B cell (primary cell): ENCODE measurements at regions not wholly inside any gene's neighbourhood (a gene's known extent, or its start where the extent isn't known, plus 50 kb on each side); places are given as distances from the start of the nearest gene placed in this dataset.

Experiments
- EZH2 ChIP-seq: IDR thresholded peaks from 2 replicates; pipeline ENCODE4 v1.6.1; 2012; ENCODE audit warnings: borderline replicate concordance, low read depth, mild to moderate bottlenecking, moderate library complexity, low read length; ENCODE audit not compliant: insufficient read depth, poor library complexity, severe bottlenecking
- TF ChIP-seq, protein P1 (sequence below): fragments of 200-600 bp; IDR thresholded peaks from one replicate; pipeline ENCODE4 v1.8.0; 2022; ENCODE audit warnings: antibody characterized with exemption, mild to moderate bottlenecking

- TF ChIP-seq EZH2, result no peak
- TF ChIP-seq, protein P1, sequence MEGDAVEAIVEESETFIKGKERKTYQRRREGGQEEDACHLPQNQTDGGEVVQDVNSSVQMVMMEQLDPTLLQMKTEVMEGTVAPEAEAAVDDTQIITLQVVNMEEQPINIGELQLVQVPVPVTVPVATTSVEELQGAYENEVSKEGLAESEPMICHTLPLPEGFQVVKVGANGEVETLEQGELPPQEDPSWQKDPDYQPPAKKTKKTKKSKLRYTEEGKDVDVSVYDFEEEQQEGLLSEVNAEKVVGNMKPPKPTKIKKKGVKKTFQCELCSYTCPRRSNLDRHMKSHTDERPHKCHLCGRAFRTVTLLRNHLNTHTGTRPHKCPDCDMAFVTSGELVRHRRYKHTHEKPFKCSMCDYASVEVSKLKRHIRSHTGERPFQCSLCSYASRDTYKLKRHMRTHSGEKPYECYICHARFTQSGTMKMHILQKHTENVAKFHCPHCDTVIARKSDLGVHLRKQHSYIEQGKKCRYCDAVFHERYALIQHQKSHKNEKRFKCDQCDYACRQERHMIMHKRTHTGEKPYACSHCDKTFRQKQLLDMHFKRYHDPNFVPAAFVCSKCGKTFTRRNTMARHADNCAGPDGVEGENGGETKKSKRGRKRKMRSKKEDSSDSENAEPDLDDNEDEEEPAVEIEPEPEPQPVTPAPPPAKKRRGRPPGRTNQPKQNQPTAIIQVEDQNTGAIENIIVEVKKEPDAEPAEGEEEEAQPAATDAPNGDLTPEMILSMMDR, result no peak
Measured at GRCh38 chr1:118688891-118689290, 299.3 kb downstream of the TBX15 start.
